ENCODE measurements at regions not wholly inside any gene's neighbourhood (a gene's known extent, or its start where the extent isn't known, plus 50 kb on each side); places are given as distances from the start of the nearest gene placed in this dataset.
"Not testable (repeated sequence)": the region's sequence is repeated elsewhere in the genome, so short reads cannot be mapped to it uniquely, and the experiment has no call there.

DNA sequence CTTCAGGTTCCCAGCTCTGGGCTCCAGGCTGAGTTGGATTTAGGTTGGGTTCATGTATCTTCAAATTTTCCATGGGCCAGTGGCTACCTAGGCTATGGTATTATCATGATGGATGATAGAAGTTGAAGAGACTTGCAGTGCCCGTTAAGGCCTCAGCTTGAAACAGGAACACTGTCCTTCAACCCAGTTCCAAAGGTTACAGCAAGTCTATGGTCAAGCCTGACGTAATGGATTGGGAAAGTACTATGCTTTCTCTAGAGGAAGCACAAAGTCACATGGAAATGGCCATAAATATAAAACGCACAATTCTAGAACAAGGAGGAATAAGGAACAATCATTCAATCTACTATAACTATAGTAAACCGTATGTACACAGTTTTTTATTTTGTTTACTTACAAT is 593.2 kb downstream of the ZEB2 start:
- no peak for DNase-seq (ENCODE audit: low read depth in 2 of 2)

DNA sequence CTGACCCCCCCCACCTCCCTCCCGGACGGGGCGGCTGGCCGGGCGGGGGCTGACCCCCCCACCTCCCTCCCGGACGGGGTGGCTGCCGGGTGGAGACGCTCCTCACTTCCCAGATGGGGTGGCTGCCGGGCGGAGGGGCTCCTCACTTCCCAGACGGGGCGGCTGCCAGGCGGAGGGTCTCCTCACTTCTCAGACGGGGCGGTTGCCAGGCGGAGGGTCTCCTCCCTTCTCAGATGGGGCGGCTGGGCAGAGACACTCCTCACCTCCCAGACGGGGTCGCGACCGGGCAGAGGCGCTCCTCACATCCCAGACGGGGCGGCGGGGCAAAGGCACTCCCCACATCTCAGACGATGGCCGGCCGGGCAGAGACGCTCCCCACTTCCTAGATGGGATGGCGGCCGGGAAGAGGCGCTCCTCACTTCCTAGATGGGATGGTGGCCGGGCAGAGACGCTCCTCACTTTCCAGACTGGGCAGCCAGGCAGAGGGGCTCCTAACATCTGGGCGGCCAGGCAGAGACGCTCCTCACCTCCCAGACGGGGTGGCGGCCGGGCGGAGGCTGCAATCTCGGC is 597.6 kb downstream of the ZEB2 start:
- DNase-seq (ENCODE audit: low read depth in 2 of 2): not testable (repeated sequence)

DNA sequence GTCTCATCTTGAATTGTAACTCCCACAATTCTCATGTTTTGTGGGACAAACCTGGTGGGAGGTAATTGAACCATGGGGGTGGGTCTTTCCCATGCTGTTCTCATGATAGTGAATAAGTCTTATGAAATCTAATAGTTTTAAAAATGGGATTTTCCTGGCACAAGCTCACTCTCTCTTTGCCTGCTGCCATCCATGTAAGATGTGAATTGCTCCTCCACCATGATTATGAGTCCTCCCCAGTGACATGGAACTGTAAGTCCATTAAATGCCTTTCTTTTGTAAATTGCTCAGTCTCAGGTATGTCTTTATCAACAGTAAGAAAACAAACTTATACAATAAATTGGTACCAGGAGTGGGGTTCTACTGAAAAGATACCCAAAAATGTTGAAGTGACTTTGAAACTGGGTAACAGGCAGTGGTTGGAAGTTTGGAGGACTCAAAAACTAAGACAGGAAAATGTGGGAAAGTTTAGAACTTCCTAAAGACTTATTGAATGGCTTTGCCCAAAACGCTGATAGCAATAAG is 601.4 kb downstream of the ZEB2 start:
- no peak for DNase-seq (ENCODE audit: low read depth in 2 of 2)

DNA sequence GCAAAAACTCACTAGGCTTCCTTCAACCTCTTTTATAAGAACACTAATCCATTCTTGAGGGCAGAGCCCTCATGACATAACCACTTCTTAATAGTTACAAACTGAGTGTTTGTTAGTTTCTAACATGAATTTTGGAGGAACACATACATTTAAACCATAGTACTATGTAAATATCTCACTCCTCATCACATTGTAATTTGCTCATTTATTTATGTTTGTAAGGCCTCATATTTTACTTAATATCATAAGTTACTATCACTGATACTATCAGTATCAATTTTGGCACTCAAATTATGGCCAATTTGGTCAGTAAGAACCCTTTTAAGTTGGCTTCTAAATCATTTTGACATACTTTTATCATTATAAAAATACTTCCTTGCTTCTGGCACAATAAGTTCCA is 603.1 kb downstream of the ZEB2 start:
- no peak for DNase-seq (ENCODE audit: low read depth in 2 of 2)

DNA sequence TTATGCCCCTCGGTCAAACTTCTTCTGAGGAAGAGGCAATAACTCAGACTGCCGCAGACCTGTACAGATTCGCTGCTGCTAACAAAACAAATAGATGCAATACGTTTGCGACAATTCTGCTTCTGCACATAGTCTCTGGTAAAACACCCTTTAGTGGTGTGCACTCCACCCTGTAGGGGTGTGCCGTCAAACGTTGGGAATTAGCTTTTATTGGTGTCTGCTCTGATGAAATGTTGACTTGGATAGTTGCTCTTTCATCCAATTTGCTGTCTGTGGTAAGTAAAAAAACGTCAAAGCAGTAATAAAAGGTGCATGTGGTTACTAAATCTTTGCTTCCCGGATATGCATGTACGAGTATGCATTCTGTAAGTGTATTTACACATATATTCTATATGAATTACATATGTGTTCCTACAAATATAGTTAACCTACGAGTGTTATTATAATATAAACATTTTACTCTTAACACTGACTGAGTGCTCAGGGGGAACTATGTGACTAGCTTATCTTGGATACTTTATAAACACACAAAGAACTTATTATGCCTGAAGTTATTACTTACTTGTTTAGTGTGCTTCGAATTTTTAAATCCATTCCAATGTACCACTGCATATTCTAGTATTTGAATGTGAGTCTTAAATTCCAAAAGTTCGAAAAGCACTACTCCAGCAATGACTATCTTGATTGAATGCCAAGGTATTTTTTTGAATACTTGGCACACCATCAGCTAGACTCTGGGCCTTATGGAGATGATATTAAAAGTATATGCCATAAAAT is 610.2 kb downstream of the ZEB2 start:
- no peak for DNase-seq (ENCODE audit: low read depth in 2 of 2)

DNA sequence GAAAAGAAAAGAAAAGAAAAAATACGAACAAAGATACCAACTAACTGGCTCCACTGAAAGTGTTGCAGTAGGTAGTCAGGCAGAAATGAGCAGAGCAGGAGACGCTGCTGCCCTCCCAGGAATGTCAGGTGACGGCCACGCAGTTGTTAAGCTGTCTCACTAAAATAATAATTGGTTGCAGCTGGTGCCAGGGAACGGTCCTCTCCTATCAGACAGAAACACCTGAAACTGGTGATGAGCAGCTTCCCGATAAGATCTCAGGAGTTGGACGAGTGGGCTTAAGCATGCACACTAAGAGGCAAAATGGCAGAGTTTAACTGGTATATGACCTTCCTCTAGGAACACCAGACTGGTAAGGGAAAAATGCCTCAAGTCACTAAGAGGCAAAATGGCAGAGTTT is 611.1 kb downstream of the ZEB2 start:
- DNase-seq (ENCODE audit: low read depth in 2 of 2): no peak

DNA sequence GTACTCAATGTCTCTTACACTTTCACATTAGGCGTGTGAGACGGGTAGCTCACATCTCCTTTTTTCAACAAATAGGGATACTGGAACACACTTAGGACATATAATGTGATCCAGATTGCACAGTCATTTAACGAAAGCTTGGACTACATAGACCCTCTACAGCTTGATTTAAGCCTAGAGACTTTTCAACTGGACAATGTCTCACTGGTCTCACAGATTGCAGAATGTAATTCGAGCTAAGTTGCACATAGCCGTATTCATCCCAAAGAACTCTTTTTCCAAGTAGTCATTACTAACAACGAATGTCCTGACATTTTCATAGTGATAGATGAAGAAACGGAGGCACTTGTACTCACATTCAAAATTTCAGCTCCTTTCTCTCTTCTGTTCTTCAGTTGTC is 612.1 kb downstream of the ZEB2 start:
- no peak for DNase-seq (ENCODE audit: low read depth in 2 of 2)

DNA sequence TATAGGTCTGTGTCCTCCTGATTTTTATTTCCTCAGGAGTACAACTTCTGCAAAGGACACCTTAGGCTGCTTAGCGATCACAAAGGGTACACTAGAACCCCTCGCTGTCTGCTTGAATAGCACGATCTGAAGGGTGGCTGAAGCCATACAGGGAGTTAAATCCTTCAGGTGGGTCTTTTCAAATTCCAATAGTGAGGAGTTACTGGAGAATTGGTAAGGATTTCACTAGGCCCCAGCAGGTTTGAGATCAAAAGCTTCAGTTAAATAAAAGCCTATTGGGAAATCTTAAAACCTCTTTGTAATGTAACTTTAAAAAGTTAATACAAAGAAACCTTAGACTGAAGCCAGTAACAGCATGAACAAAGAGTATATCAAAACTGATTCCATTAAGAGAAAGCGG is 613.1 kb downstream of the ZEB2 start:
- DNase-seq (ENCODE audit: low read depth in 2 of 2): no peak

DNA sequence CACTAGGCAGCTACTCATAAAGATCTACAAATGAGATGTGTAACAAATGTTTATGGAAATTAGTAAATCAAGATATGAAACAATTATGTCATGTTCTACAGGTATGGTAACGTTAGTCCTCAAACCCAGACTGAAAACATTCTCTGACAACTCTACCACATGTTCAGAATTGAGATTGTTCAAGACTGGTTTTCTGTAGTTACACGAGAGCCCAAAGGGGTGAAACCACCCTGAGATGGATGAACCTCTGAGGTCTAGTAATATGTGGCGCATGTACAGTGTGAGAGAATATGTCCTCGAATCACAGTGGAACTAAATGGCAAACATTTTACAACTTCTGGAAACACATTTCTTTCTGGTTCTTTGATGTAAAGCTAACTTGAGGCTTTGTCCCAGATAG is 614.3 kb downstream of the ZEB2 start:
- no peak for DNase-seq (ENCODE audit: low read depth in 2 of 2)

DNA sequence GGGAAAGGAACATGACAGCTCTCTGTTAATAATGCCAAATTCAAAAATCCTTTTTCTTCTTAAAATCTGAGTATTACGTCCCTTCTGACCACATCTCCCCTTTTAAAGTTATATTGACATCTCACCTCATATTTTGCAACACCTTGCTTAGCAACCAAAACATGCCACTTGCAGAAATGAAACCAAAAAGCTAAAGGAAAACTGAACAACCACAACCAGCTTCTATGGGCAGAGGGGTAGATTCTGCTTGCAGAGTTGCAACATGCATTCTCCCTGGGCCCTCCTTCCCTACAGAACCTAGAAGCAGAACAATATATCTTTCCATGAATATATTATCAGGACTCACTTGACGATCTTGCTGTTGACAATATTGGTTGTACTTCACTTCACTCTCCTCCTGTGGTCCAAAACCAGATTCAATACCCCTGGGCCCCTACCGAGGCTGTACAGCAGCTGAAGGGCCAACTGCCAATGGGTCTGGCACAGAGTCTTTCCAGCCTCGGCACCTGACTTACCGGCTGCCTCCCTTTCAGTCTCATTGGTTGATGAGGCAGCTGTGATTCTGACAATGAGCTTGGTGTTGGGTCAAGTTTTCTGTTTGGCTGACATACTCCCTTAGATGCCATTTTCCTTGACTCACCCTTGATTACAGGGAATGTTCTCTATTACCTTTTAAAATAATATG is 616.6 kb downstream of the ZEB2 start:
- no peak for DNase-seq (ENCODE audit: low read depth in 2 of 2)

DNA sequence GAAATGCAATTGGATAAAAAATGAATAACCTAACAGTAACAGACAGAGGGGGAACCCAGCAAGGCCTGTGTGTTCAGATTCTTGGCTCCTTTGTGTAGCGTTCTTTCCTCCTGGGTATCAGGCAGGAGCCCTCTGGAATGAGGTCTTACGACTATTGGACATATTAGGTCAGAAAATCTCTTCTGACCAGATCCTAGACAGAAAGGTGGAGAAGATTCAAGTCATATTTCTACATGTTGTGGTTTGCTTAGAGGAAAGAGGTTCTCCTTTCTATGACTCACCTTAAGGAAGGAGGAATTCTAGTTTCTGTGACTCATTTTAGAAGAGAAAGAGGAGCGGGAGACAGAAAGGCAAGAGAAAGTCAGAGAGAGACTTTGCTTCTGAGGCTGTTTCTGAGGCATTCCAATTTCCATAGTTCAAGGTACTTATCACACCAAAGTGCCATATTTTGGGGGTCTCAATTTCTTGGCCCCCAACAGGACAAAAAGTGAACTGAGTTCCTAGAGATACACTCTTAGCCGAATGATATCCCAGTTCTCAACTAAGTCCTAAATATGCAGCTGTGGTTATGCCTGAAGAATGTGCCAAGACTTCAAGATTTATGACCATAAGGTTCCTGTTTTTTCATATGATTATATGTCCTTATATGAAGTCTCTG is 618.6 kb downstream of the ZEB2 start:
- DNase-seq (ENCODE audit: low read depth in 2 of 2): no peak

DNA sequence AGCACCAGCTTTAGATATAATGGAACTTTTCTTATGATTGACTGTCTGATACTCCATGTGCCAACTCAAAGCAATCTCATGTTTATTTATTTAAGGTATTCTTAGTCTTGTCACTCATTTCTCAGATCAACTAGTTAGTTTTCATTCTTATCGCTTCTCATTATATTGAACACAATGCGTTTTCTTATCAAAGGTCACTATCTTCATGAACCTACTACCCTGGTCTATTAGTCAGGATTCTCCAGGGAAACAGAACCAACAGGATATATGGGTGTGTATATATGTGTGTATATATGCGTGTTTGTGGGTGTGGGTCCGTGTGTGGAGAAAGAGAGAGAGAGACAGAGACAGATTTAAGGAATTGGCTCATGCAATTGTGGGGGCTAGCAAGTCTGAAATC is 619.9 kb downstream of the ZEB2 start:
- DNase-seq (ENCODE audit: low read depth in 2 of 2): no peak

DNA sequence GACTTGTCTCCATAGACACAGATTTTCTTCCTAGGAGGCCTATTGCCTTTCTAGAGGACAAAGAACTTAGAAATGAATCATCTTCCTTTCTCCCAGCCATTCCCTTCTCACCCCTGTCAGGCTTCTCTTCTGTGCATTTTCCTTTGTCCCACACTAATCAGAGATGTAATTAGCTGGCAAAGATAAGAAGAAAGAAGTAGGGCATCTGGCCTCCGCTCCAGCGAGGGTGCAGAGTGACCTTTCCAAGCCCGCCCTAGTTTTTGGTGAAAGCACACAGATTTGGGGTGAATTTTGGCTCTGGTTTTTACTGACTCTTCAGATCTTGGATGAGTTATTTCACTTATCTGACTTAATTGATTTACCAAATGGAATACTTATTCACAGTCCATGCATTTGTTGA is 626.5 kb downstream of the ZEB2 start:
- DNase-seq (ENCODE audit: low read depth in 2 of 2): no peak

DNA sequence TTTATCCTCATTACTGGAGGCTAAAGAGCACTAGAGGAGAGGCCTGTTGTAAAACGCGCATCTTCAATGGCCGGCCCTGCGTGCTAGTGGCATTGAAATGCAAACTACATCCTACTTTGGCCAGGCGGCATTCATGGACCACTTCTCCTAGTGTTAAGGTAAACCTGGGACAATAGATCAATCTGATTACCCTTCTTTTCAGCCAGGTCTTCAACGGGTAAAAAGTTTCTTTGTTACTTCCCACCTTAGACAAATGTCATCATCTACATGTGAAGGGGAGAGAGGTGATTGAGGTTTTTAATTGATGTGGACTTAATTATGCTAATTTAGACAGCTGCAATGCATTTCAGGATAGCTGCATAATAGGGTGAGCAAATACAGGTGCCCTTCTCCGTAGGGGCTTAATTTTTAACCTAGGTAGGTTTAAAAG is 628.0 kb downstream of the ZEB2 start:
- DNase-seq (ENCODE audit: low read depth in 2 of 2): no peak

DNA sequence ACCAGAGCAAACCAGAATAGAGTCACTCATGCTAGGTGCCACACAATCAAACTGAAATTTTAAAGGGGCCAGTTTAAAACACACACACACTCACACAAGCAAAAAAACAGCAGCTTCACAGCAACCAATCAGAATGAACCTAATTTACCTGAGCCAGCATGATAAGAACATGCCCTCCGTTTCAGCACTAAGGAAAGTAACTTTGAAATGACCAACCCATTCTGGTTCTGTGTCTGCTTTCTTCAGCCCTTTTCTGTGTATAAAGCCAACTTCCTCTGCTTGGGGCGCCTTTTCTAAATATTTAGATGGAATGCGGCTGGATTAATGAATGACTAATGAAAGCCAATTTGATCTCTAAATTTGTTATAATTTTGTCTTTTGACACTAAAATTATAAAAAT is 629.1 kb downstream of the ZEB2 start:
- DNase-seq (ENCODE audit: low read depth in 2 of 2): no peak

DNA sequence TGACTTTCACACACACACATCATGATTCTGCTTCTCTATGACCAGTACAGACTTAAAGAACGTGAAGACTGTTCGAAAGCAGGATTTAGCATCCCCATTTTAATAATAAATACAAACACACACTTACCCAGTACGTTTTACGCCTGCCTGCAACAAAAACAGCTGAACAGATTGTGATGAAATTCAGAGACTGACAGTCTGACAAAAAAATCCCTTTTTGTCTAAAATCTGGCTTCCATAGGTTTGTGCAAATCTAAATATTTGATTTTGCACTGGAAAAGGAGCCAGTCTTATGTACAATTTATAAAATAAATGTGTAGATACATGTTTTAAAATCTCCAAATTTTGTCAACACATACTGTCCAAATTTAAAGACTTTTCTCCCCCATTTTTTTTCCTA is 630.7 kb downstream of the ZEB2 start:
- no peak for DNase-seq (ENCODE audit: low read depth in 2 of 2)

DNA sequence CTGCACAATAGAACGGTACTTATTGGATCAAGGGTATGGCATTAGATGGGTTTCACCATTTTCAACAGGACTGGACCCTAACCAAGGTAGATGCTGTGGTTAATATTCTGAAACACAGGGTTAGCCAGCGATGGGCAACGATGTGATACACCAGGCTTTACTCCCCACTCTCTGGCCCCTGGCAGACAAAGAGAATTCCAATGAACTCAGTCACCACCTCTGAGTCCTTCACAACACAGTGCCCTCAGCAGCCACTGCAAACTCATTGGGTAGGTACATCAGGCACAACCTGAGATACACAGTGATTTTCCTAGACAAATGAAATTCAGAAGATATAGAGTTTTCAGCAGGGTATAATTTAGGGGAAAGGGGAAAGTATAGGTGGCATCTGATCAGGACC is 634.5 kb downstream of the ZEB2 start:
- no peak for DNase-seq (ENCODE audit: low read depth in 2 of 2)

DNA sequence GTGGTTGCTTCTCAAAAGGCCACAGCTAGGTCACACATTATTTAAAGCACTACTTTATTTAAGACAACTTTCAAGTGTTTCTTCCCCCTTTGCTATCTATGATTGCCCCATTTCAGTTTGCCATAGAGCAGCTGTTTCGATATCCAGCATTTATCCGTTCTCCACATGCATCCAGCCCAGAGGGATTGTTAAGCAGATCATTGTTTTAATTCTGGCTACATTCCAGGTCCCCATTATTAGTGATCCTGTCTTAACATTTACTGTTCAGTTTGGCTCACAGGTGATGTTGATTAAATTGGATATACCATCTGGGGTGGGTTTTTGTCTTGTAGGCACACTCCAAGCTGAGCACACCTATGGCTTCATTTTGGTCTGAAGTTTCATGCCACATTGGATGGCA is 638.7 kb downstream of the ZEB2 start:
- DNase-seq (ENCODE audit: low read depth in 2 of 2): no peak

DNA sequence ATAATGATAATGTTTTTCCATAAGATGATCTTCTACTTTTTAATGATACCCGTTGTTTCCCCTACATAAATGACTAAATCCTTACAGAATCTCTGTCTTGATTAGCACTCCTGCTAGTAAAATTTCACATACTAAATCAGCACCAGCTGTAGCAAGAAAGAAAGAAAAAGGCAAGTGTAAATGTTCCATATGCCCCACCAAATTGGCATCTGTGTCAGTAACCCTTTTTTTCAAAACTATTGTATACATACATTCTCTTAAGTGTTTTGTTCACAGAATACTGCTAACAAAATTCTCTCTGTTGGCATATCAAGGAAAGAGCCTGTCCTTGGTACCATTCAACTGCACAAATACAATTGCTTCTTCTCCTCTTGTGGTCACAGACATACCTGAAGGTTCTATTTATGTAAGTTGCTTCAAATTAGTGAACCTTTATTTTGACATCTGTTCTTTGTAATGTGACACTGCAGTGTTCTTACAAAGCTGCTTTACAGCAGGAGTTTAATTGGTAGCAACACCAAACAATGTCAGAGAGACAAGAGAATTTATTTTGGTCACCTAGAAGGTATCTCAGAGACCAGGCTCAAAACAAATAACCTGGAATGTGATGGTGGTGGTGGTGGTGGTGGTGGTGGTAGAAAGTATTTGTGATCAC is 641.9 kb downstream of the ZEB2 start:
- no peak for DNase-seq (ENCODE audit: low read depth in 2 of 2)

DNA sequence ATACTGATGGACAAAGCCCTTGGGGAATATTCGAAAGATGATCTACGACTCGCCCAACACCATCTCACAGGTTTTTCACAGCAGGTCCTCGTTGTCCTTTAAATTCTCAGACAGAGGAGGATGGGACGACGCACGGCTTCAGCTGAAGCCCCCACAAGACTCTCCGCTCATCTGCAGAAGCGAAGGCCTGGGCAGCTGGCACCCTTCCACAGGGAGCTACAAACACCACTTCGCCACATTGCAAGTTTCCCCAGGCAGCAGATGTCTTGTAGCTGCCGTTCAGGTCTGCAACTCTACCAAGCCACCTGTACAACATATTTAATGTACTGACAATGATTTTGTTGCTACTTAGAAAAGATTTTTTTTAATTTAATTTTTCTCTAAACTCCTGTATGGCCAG is 642.9 kb downstream of the ZEB2 start:
- DNase-seq (ENCODE audit: low read depth in 2 of 2): no peak

DNA sequence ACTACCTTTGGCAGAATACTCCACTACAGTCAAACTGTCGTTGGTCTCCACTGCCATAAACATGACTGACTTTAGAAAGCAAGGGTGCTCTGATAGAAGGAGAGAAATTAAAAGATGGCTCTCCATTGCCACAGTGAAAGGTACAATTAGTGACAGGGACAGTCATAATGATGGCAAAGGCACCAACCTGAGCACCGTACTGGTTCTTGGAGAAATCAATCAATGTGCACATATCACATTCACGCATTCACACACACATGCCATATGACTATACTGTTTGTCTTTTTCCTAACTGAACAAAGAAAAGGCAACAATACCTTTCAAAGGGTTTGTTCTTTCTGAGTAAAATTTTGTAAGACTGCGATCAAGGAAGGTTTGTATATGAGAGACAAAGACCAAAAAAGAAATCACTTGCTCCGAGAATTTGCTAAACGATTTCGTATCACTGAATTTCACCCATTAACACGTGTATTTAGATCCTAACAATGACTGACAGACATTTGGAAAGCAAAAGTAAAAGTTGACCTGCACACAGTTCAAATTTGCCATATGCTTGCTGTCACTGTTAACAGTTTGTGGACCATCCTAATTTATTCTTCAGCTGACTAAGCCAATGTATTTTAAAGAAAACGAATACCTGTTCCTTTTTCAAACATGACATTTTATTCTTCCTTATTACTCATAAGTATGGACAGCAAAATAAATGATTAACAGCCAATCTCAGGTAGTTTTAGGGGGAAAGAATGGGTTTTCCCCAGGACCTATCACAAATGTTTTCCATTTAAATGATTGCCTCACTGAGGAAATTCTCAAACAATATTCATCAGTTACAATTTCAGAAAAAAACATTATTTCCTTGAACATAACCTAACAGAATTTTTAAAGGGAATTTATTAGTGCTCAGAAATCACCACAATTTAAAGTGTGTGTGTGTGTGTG is 644.4 kb downstream of the ZEB2 start:
- DNase-seq (ENCODE audit: low read depth in 2 of 2): no peak
